ENCODE measurements at regions not wholly inside any gene's neighbourhood (a gene's known extent, or its start where the extent isn't known, plus 50 kb on each side); places are given as distances from the start of the nearest gene placed in this dataset.

DNA sequence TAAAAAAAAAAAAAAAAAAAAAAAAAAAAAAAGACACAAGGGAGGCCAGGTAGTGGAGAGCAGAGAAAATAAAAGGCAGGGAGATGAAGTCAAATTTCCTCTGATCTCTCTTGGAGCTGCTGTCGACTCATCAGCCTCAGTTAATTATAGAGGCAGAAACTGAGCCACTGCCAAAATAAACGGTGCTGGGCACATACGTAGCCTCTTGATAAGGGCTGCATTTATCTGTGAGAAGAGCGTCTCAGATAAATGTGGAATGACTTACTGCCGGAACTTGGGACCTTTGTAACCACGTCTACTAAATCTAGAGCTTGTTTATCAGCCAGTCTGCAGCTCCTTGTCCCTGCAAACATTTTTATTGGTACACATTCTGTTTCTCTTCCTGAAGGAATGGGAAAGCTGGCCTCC, 162.3 kb downstream of the BAMBI start:
- H3K9me3 ChIP-seq = no peaks in the 10 kb centered on the region
- TF ChIP-seq CTCF (IDR thresholded peaks at IDR 0.05) = no peak
- TF ChIP-seq POLR2A (IDR thresholded peaks at IDR 0.05) = no peak
- peak; percentile 65 for DNase-seq
- WGBS, 2 donors = 16 to 23% methylated on average over 6 of the region's 6 CpGs
- intact Hi-C loops (cut with DNase I; ENCODE audit: low total_unique reads) = no loop called here
- peaks cover 5% of the 10 kb centered on the region for H3K4me1 ChIP-seq
- H3K36me3 ChIP-seq (ENCODE audit: low read depth, missing control alignments) = no peaks in the 10 kb centered on the region
- peak overlapping the region in 1 of 2 donors; percentile 2 for H3K27ac ChIP-seq
- H3K27me3 ChIP-seq = no peaks in the 10 kb centered on the region
- no peak overlapping the region for H3K4me3 ChIP-seq

- intact Hi-C loops (cut with DNase I; ENCODE audit: low total_unique reads) = no loop called here
- TF ChIP-seq CTCF (IDR thresholded peaks at IDR 0.05) (no peak), POLR2A (IDR thresholded peaks at IDR 0.05) (no peak)
- WGBS, 2 donors = 65 to 69% methylated on average over 6 of the region's 6 CpGs
- H3K4me3 ChIP-seq = no peak overlapping the region
- H3K9me3 ChIP-seq = no peaks in the 10 kb centered on the region
- H3K4me1 ChIP-seq = peaks cover 5% of the 10 kb centered on the region
- H3K27me3 ChIP-seq = no peaks in the 10 kb centered on the region
- H3K36me3 ChIP-seq (ENCODE audit: low read depth, missing control alignments) = no peaks in the 10 kb centered on the region
- DNase-seq = no peak
- H3K27ac ChIP-seq = peak overlapping the region in 1 of 2 donors; percentile 2
Measured at GRCh38 chr10:28840202-28840601, 162.9 kb downstream of the BAMBI start.

- peaks cover 5% of the 10 kb centered on the region for H3K4me1 ChIP-seq
- no peak overlapping the region for H3K4me3 ChIP-seq
- WGBS, 2 donors = 85 to 92% methylated on average over 4 of the region's 4 CpGs
- H3K27ac ChIP-seq = no peak overlapping the region
- H3K9me3 ChIP-seq = no peaks in the 10 kb centered on the region
- H3K27me3 ChIP-seq = no peaks in the 10 kb centered on the region
- TF ChIP-seq POLR2A (IDR thresholded peaks at IDR 0.05) (no peak), CTCF (IDR thresholded peaks at IDR 0.05) (no peak)
- intact Hi-C loops (cut with DNase I; ENCODE audit: low total_unique reads) = no loop called here
- no peaks in the 10 kb centered on the region for H3K36me3 ChIP-seq (ENCODE audit: low read depth, missing control alignments)
- no peak for DNase-seq
Measured at GRCh38 chr10:28840971-28841370, 163.7 kb downstream of the BAMBI start.

GRCh38 chr10:28841625-28842024, 164.3 kb downstream of the BAMBI start:
- Histone ChIP-seq H3K36me3 (ENCODE audit: low read depth, missing control alignments) (no peaks in the 10 kb centered on the region), H3K27ac (no peak overlapping the region), H3K9me3 (no peaks in the 10 kb centered on the region), H3K27me3 (no peaks in the 10 kb centered on the region), H3K4me1 (peaks cover 5% of the 10 kb centered on the region), H3K4me3 (no peak overlapping the region)
- TF ChIP-seq CTCF (IDR thresholded peaks at IDR 0.05) = no peak
- TF ChIP-seq POLR2A (IDR thresholded peaks at IDR 0.05) = no peak
- no peak for DNase-seq
- 76 to 85% methylated on average over 2 of the region's 2 CpGs for WGBS, 2 donors
- intact Hi-C loops (cut with DNase I; ENCODE audit: low total_unique reads) = no loop called here

GRCh38 chr10:28842321-28842720, 165.0 kb downstream of the BAMBI start:
- H3K36me3 ChIP-seq (ENCODE audit: low read depth, missing control alignments) = no peaks in the 10 kb centered on the region
- no peaks in the 10 kb centered on the region for H3K9me3 ChIP-seq
- no peak overlapping the region for H3K27ac ChIP-seq
- DNase-seq = no peak
- peaks cover 5% of the 10 kb centered on the region for H3K4me1 ChIP-seq
- no peaks in the 10 kb centered on the region for H3K27me3 ChIP-seq
- no peak for TF ChIP-seq CTCF (IDR thresholded peaks at IDR 0.05)
- TF ChIP-seq POLR2A (IDR thresholded peaks at IDR 0.05) = no peak
- intact Hi-C loops (cut with DNase I; ENCODE audit: low total_unique reads) = no loop called here
- H3K4me3 ChIP-seq = no peak overlapping the region
- WGBS, 2 donors = 83% methylated on average over 3 of the region's 3 CpGs
